ENCODE measurements at regions not wholly inside any gene's neighbourhood (a gene's known extent, or its start where the extent isn't known, plus 50 kb on each side); places are given as distances from the start of the nearest gene placed in this dataset.

- Mint-ChIP-seq H3K9me3 (ENCODE audit: low read depth) (no peaks in the 10 kb centered on the region), H3K36me3 (no peaks in the 10 kb centered on the region), H3K4me1 (no peaks in the 10 kb centered on the region), H3K4me3 (no peak overlapping the region), H3K27ac (no peak overlapping the region), H3K27me3 (no peaks in the 10 kb centered on the region)
- ATAC-seq (no peak), DNase-seq (no peak)
- CTCF ChIA-PET = no interaction called here
These were observed 162.6 kb downstream of the SOX11 start for GRCh38 chr2:5854797-5855196.

GRCh38 chr2:5867056-5867455 lies 174.9 kb downstream of the SOX11 start:
- Mint-ChIP-seq H3K4me3 (no peak overlapping the region), H3K4me1 (no peaks in the 10 kb centered on the region), H3K27ac (no peak overlapping the region), H3K9me3 (ENCODE audit: low read depth) (peaks cover 3% of the 10 kb centered on the region), H3K36me3 (no peaks in the 10 kb centered on the region), H3K27me3 (no peaks in the 10 kb centered on the region)
- CTCF ChIA-PET = no interaction called here
- ATAC-seq = no peak
- no peak for DNase-seq

- Mint-ChIP-seq H3K4me1 (no peaks in the 10 kb centered on the region), H3K36me3 (no peaks in the 10 kb centered on the region), H3K27me3 (no peaks in the 10 kb centered on the region), H3K9me3 (ENCODE audit: low read depth) (peaks cover 9% of the 10 kb centered on the region), H3K4me3 (no peak overlapping the region), H3K27ac (no peak overlapping the region)
- DNase-seq (no peak), ATAC-seq (no peak)
- CTCF ChIA-PET = no interaction called here
These were observed 176.7 kb downstream of the SOX11 start for GRCh38 chr2:5868931-5869330.

GRCh38 chr2:5869936-5870335 lies 177.8 kb downstream of the SOX11 start:
- H3K27me3 Mint-ChIP-seq = no peaks in the 10 kb centered on the region
- no peak for DNase-seq
- no peak overlapping the region for H3K4me3 Mint-ChIP-seq
- no peak overlapping the region for H3K27ac Mint-ChIP-seq
- peaks cover 9% of the 10 kb centered on the region for H3K9me3 Mint-ChIP-seq (ENCODE audit: low read depth)
- H3K4me1 Mint-ChIP-seq = no peaks in the 10 kb centered on the region
- no peaks in the 10 kb centered on the region for H3K36me3 Mint-ChIP-seq
- CTCF ChIA-PET = interaction anchor here (1.3 kb wide), 1 partner anchor 16 kb away, joined by 3 read pairs; no protein-coding TSS in a partner anchor
- ATAC-seq = no peak

- no peaks in the 10 kb centered on the region for H3K36me3 Mint-ChIP-seq
- CTCF ChIA-PET = no interaction called here
- H3K4me3 Mint-ChIP-seq = no peak overlapping the region
- peaks cover 7% of the 10 kb centered on the region for H3K9me3 Mint-ChIP-seq (ENCODE audit: low read depth)
- no peaks in the 10 kb centered on the region for H3K4me1 Mint-ChIP-seq
- no peaks in the 10 kb centered on the region for H3K27me3 Mint-ChIP-seq
- ATAC-seq = no peak
- H3K27ac Mint-ChIP-seq = no peak overlapping the region
- DNase-seq = no peak
These were observed 185.2 kb downstream of the SOX11 start for GRCh38 chr2:5877360-5877759.

GRCh38 chr2:5885451-5886173 lies 193.4 kb downstream of the SOX11 start:
- ATAC-seq (no peak), DNase-seq (no peak)
- Mint-ChIP-seq H3K4me1 (no peaks in the 10 kb centered on the region), H3K4me3 (no peak overlapping the region), H3K36me3 (no peaks in the 10 kb centered on the region), H3K9me3 (ENCODE audit: low read depth) (peaks cover 4% of the 10 kb centered on the region), H3K27ac (no peak overlapping the region), H3K27me3 (no peaks in the 10 kb centered on the region)
- CTCF ChIA-PET = interaction anchor here (1.2 kb wide), 1 partner anchor 15 kb away, joined by 3 read pairs; no protein-coding TSS in a partner anchor

- Mint-ChIP-seq H3K27ac (no peak overlapping the region), H3K36me3 (no peaks in the 10 kb centered on the region), H3K4me3 (no peak overlapping the region), H3K4me1 (no peaks in the 10 kb centered on the region), H3K9me3 (ENCODE audit: low read depth) (peaks cover 4% of the 10 kb centered on the region), H3K27me3 (no peaks in the 10 kb centered on the region)
- ATAC-seq = no peak
- CTCF ChIA-PET = interaction anchor here (1.2 kb wide), 1 partner anchor 16 kb away, joined by 3 read pairs; no protein-coding TSS in a partner anchor
- DNase-seq = no peak
These were observed 194.3 kb downstream of the SOX11 start for GRCh38 chr2:5886462-5886861.

- DNase-seq (no peak), ATAC-seq (no peak)
- no peak overlapping the region for H3K27ac Mint-ChIP-seq
- H3K4me3 Mint-ChIP-seq = no peak overlapping the region
- H3K36me3 Mint-ChIP-seq = no peaks in the 10 kb centered on the region
- CTCF ChIA-PET = no interaction called here
- H3K9me3 Mint-ChIP-seq (ENCODE audit: low read depth) = peaks cover 4% of the 10 kb centered on the region
- no peaks in the 10 kb centered on the region for H3K4me1 Mint-ChIP-seq
- H3K27me3 Mint-ChIP-seq = no peaks in the 10 kb centered on the region
These were observed 195.9 kb downstream of the SOX11 start for GRCh38 chr2:5888126-5888525.

- no peak for ATAC-seq
- Mint-ChIP-seq H3K36me3 (no peaks in the 10 kb centered on the region), H3K4me3 (no peak overlapping the region), H3K4me1 (no peaks in the 10 kb centered on the region), H3K9me3 (ENCODE audit: low read depth) (peaks cover 4% of the 10 kb centered on the region), H3K27ac (no peak overlapping the region), H3K27me3 (no peaks in the 10 kb centered on the region)
- CTCF ChIA-PET = no interaction called here
- no peak for DNase-seq
These were observed 197.3 kb downstream of the SOX11 start for GRCh38 chr2:5889519-5889918.

GRCh38 chr2:5894355-5894754 lies 202.2 kb downstream of the SOX11 start:
- CTCF ChIA-PET = no interaction called here
- ATAC-seq = no peak
- H3K4me1 Mint-ChIP-seq = no peaks in the 10 kb centered on the region
- H3K9me3 Mint-ChIP-seq (ENCODE audit: low read depth) = peaks cover 7% of the 10 kb centered on the region
- H3K4me3 Mint-ChIP-seq = no peak overlapping the region
- DNase-seq = no peak
- H3K36me3 Mint-ChIP-seq = no peaks in the 10 kb centered on the region
- no peaks in the 10 kb centered on the region for H3K27me3 Mint-ChIP-seq
- H3K27ac Mint-ChIP-seq = no peak overlapping the region

- no peak for DNase-seq
- peaks cover 7% of the 10 kb centered on the region for H3K9me3 Mint-ChIP-seq (ENCODE audit: low read depth)
- CTCF ChIA-PET = no interaction called here
- no peaks in the 10 kb centered on the region for H3K27me3 Mint-ChIP-seq
- no peak overlapping the region for H3K4me3 Mint-ChIP-seq
- no peak for ATAC-seq
- H3K27ac Mint-ChIP-seq = no peak overlapping the region
- no peaks in the 10 kb centered on the region for H3K4me1 Mint-ChIP-seq
- H3K36me3 Mint-ChIP-seq = no peaks in the 10 kb centered on the region
These were observed 203.1 kb downstream of the SOX11 start for GRCh38 chr2:5895284-5895683.

- no peak for ATAC-seq
- H3K4me3 Mint-ChIP-seq = no peak overlapping the region
- CTCF ChIA-PET = no interaction called here
- H3K27ac Mint-ChIP-seq = no peak overlapping the region
- H3K27me3 Mint-ChIP-seq = no peaks in the 10 kb centered on the region
- peaks cover 9% of the 10 kb centered on the region for H3K9me3 Mint-ChIP-seq (ENCODE audit: low read depth)
- no peaks in the 10 kb centered on the region for H3K4me1 Mint-ChIP-seq
- no peaks in the 10 kb centered on the region for H3K36me3 Mint-ChIP-seq
- DNase-seq = no peak
These were observed 205.1 kb downstream of the SOX11 start for GRCh38 chr2:5897249-5897648.

- CTCF ChIA-PET = no interaction called here
- H3K4me3 Mint-ChIP-seq = no peak overlapping the region
- no peak overlapping the region for H3K27ac Mint-ChIP-seq
- peaks cover 12% of the 10 kb centered on the region for H3K9me3 Mint-ChIP-seq (ENCODE audit: low read depth)
- no peak for ATAC-seq
- DNase-seq = no peak
- H3K27me3 Mint-ChIP-seq = no peaks in the 10 kb centered on the region
- H3K36me3 Mint-ChIP-seq = no peaks in the 10 kb centered on the region
- H3K4me1 Mint-ChIP-seq = no peaks in the 10 kb centered on the region
These were observed 206.5 kb downstream of the SOX11 start for GRCh38 chr2:5898667-5899066.

- CTCF ChIA-PET = no interaction called here
- DNase-seq (no peak), ATAC-seq (no peak)
- Mint-ChIP-seq H3K27ac (no peak overlapping the region), H3K4me3 (no peak overlapping the region), H3K9me3 (ENCODE audit: low read depth) (peaks cover 8% of the 10 kb centered on the region), H3K27me3 (no peaks in the 10 kb centered on the region), H3K4me1 (no peaks in the 10 kb centered on the region), H3K36me3 (no peaks in the 10 kb centered on the region)
These were observed 213.5 kb downstream of the SOX11 start for GRCh38 chr2:5905661-5906060.

GRCh38 chr2:5908071-5908470 lies 215.9 kb downstream of the SOX11 start:
- Mint-ChIP-seq H3K9me3 (ENCODE audit: low read depth) (peaks cover 5% of the 10 kb centered on the region), H3K4me1 (no peaks in the 10 kb centered on the region), H3K4me3 (no peak overlapping the region), H3K27me3 (no peaks in the 10 kb centered on the region), H3K27ac (no peak overlapping the region), H3K36me3 (no peaks in the 10 kb centered on the region)
- DNase-seq = no peak
- no peak for ATAC-seq
- CTCF ChIA-PET = no interaction called here

All from activated CD8-positive, alpha-beta memory T cell treated with anti-CD3 and anti-CD28 coated beads, Interleukin-2, amount 10 ng/mL, durations not matched to agents 7 days and 5 days (primary cell).